ENCODE measurements at regions not wholly inside any gene's neighbourhood (a gene's known extent, or its start where the extent isn't known, plus 50 kb on each side); places are given as distances from the start of the nearest gene placed in this dataset.

DNA sequence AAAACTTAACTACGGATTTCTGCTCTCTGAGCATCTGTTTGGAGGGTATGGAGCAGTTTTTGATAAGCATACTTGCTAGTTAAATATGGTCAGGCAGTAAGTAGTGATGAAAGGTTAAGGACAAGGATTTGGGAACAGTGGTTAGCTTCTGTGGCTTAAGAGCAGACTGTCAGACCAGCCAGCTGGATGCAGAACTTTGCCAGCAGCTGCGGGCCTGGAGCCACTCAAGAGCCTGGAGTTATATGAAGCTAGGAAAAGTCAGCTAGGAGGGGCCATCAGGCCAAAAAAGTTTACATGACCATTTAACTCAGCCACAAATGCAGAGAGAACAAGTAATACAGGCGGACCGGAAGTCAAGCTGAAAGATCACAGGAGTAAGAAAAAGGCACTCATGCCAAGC lies 1817.7 kb downstream of the LRRC4C start (continued):
- TF ChIP-seq CTBP2 (IDR thresholded peaks at IDR 0.05; ENCODE audit: borderline replicate concordance, insufficient read depth, insufficient read length, low read length) = no peak
